Hepatocyte (in vitro differentiated cells): ENCODE measurements at regions not wholly inside any gene's neighbourhood (a gene's known extent, or its start where the extent isn't known, plus 50 kb on each side); places are given as distances from the start of the nearest gene placed in this dataset.

ENCODE experiments used
- DNase-seq: peaks from one replicate; pipeline ENCODE4 v3.0.0-alpha.2; 2016; ENCODE audit warnings: low spot score
- H2AFZ ChIP-seq: fragments of 200-600 bp; sonication (generic); 2 replicates; pipeline ENCODE4 v1.6.0; 2016; ENCODE audit warnings: antibody characterized with exemption, mild to moderate bottlenecking
- H3K27ac ChIP-seq: fragments of 200-600 bp; sonication (generic); 2 replicates; pipeline ENCODE4 v1.5.1; 2016; ENCODE audit warnings: mild to moderate bottlenecking
- H3K27me3 ChIP-seq: fragments of 200-600 bp; sonication (generic); 2 replicates; pipeline ENCODE4 v1.6.1; 2016
- H3K36me3 ChIP-seq: fragments of 200-600 bp; sonication (generic); replicated peaks from 2 replicates; pipeline ENCODE4 v1.5.1; 2016; ENCODE audit warnings: low read depth; ENCODE audit not compliant: insufficient read depth
- H3K4me1 ChIP-seq: fragments of 200-600 bp; sonication (generic); 2 replicates; pipeline ENCODE4 v1.5.1; 2016; ENCODE audit warnings: mild to moderate bottlenecking, moderate library complexity; ENCODE audit not compliant: insufficient read depth
- H3K4me2 ChIP-seq: fragments of 200-600 bp; sonication (generic); 2 replicates; pipeline ENCODE4 v1.6.0; 2016
- H3K4me3 ChIP-seq: fragments of 200-600 bp; sonication (generic); 2 replicates; pipeline ENCODE4 v1.5.1; 2016; ENCODE audit warnings: mild to moderate bottlenecking
- H3K79me2 ChIP-seq: fragments of 200-600 bp; sonication (generic); 2 replicates; pipeline ENCODE4 v1.6.0; 2017; ENCODE audit warnings: mild to moderate bottlenecking
- H3K9me2 ChIP-seq: fragments of 200-600 bp; sonication (generic); replicated peaks from 2 replicates; pipeline ENCODE4 v1.6.0; 2017; ENCODE audit warnings: mild to moderate bottlenecking; ENCODE audit not compliant: insufficient read depth
- H3K9me3 ChIP-seq: fragments of 200-600 bp; sonication (generic); 2 replicates; pipeline ENCODE4 v1.5.1; 2016; ENCODE audit warnings: low read depth, mild to moderate bottlenecking
- H4K20me1 ChIP-seq: fragments of 200-600 bp; sonication (generic); 2 replicates; pipeline ENCODE4 v1.6.0; 2016; ENCODE audit warnings: mild to moderate bottlenecking; ENCODE audit not compliant: insufficient read depth, poor library complexity, severe bottlenecking
- CTCF ChIP-seq: fragments of 200-600 bp; sonication (generic); IDR thresholded peaks from 2 replicates; pipeline ENCODE4 v1.5.1; 2016; ENCODE audit warnings: antibody characterized with exemption, mild to moderate bottlenecking; ENCODE audit not compliant: poor library complexity
- EZH2 ChIP-seq: fragments of 200-600 bp; sonication (generic); IDR thresholded peaks from 2 replicates; pipeline ENCODE4 v1.6.1; 2016; ENCODE audit warnings: antibody characterized with exemption, mild to moderate bottlenecking, borderline replicate concordance
- EZH2phosphoT487 ChIP-seq: fragments of 200-600 bp; sonication (generic); IDR thresholded peaks from one replicate; pipeline ENCODE4 v1.6.1; 2018; ENCODE audit warnings: antibody characterized with exemption, mild to moderate bottlenecking, low read depth, moderate library complexity; ENCODE audit not compliant: unreplicated experiment, severe bottlenecking
- WGBS: methylation state at CpG from one replicate; pipeline ENCODE4 v1.1.6; 2016; ENCODE audit warnings: low lambda C conversion rate; ENCODE audit errors: missing lambda C conversion rate; 5-methylcytosine and 5-hydroxymethylcytosine counted together

- H3K4me2 ChIP-seq, result no peak overlapping the region
- no peaks in the 10 kb centered on the region for H3K79me2 ChIP-seq
- no peak overlapping the region for H3K4me3 ChIP-seq
- H3K9me2 ChIP-seq, result no peaks in the 10 kb centered on the region
- no peaks in the 10 kb centered on the region for H3K27me3 ChIP-seq
- TF ChIP-seq EZH2phosphoT487, result no peak
- no peak for TF ChIP-seq CTCF
- no peak for TF ChIP-seq EZH2
- H4K20me1 ChIP-seq, result no peaks in the 10 kb centered on the region
- no peak for DNase-seq
- no peaks in the 10 kb centered on the region for H3K4me1 ChIP-seq
- H3K27ac ChIP-seq, result no peak overlapping the region
- H3K9me3 ChIP-seq, result no peaks in the 10 kb centered on the region
- 92% methylated on average over 1 of the region's 1 CpG for WGBS
- no peaks in the 10 kb centered on the region for H3K36me3 ChIP-seq
- no peak overlapping the region for H2AFZ ChIP-seq
Measured at GRCh38 chr20:19812056-19812455, 54.0 kb downstream of the RIN2 start.

GRCh38 chr20:19812696-19813095 lies 54.6 kb downstream of the RIN2 start:
- no peak overlapping the region for H2AFZ ChIP-seq
- TF ChIP-seq EZH2phosphoT487 (no peak), EZH2 (no peak), CTCF (no peak)
- WGBS, result 86% methylated on average over 1 of the region's 1 CpG
- H3K36me3 ChIP-seq, result no peaks in the 10 kb centered on the region
- DNase-seq, result no peak
- no peak overlapping the region for H3K27ac ChIP-seq
- no peak overlapping the region for H3K4me3 ChIP-seq
- H3K9me3 ChIP-seq, result no peaks in the 10 kb centered on the region
- H3K4me1 ChIP-seq, result no peaks in the 10 kb centered on the region
- H4K20me1 ChIP-seq, result no peaks in the 10 kb centered on the region
- no peaks in the 10 kb centered on the region for H3K9me2 ChIP-seq
- no peak overlapping the region for H3K4me2 ChIP-seq
- H3K27me3 ChIP-seq, result no peaks in the 10 kb centered on the region
- no peaks in the 10 kb centered on the region for H3K79me2 ChIP-seq

GRCh38 chr20:19813846-19814640 lies 56.0 kb downstream of the RIN2 start:
- Histone ChIP-seq H2AFZ (no peak overlapping the region), H3K79me2 (no peaks in the 10 kb centered on the region), H4K20me1 (no peaks in the 10 kb centered on the region), H3K9me2 (no peaks in the 10 kb centered on the region), H3K36me3 (no peaks in the 10 kb centered on the region), H3K4me1 (no peaks in the 10 kb centered on the region), H3K4me2 (no peak overlapping the region), H3K9me3 (no peaks in the 10 kb centered on the region), H3K27me3 (no peaks in the 10 kb centered on the region), H3K27ac (no peak overlapping the region), H3K4me3 (no peak overlapping the region)
- WGBS, result 95% methylated on average over 9 of the region's 9 CpGs
- TF ChIP-seq EZH2phosphoT487 (no peak), CTCF (no peak), EZH2 (no peak)
- DNase-seq, result no peak
